ENCODE measurements at regions not wholly inside any gene's neighbourhood (a gene's known extent, or its start where the extent isn't known, plus 50 kb on each side); places are given as distances from the start of the nearest gene placed in this dataset.
"Not testable (repeated sequence)": the region's sequence is repeated elsewhere in the genome, so short reads cannot be mapped to it uniquely, and the experiment has no call there.

- no peak for TF ChIP-seq FOXM1 (IDR thresholded peaks at IDR 0.05; ENCODE audit: borderline replicate concordance)
- no peak for TF ChIP-seq ARNT (IDR thresholded peaks at IDR 0.05)
- TF ChIP-seq FOXA1 (IDR thresholded peaks at IDR 0.05): no peak
- TF ChIP-seq ELF4 (IDR thresholded peaks at IDR 0.05): no peak
- no peak for TF ChIP-seq PKNOX1 (IDR thresholded peaks at IDR 0.05)
- TF ChIP-seq NFRKB (IDR thresholded peaks at IDR 0.05): no peak
- TF ChIP-seq TARDBP (IDR thresholded peaks at IDR 0.05): no peak
- ChIA-PET POLR2A (no interaction called here), CTCF (no interaction called here)
- DNase-seq (ENCODE audit: extremely low spot score): no peak
Observed at GRCh38 chr9:97128919-97129318, 90.0 kb upstream of the CTSV start.

GRCh38 chr9:97124256-97124655 is 85.3 kb upstream of the CTSV start:
- ChIA-PET CTCF (no interaction called here), POLR2A (no interaction called here)
- DNase-seq (ENCODE audit: extremely low spot score): no peak
- no peak for TF ChIP-seq BHLHE40 (IDR thresholded peaks at IDR 0.05; ENCODE audit: borderline replicate concordance)
- no peak for TF ChIP-seq NFRKB (IDR thresholded peaks at IDR 0.05)
- no peak for TF ChIP-seq FOXM1 (IDR thresholded peaks at IDR 0.05; ENCODE audit: borderline replicate concordance)
- no peak for TF ChIP-seq FOXA1 (IDR thresholded peaks at IDR 0.05)
- TF ChIP-seq ZNF384 (IDR thresholded peaks at IDR 0.05): no peak
- no peak for TF ChIP-seq L3MBTL2 (conservative IDR thresholded peaks at IDR 0.05)
- TF ChIP-seq PKNOX1 (IDR thresholded peaks at IDR 0.05): no peak
- TF ChIP-seq HDGF (IDR thresholded peaks at IDR 0.05; ENCODE audit: borderline replicate concordance): no peak
- no peak for TF ChIP-seq LEF1 (IDR thresholded peaks at IDR 0.05; ENCODE audit: borderline replicate concordance)
- no peak for TF ChIP-seq ELF4 (IDR thresholded peaks at IDR 0.05)
- TF ChIP-seq ARNT (IDR thresholded peaks at IDR 0.05): no peak
- no peak for TF ChIP-seq SUZ12 (IDR thresholded peaks at IDR 0.05)
- TF ChIP-seq FOXK2 (IDR thresholded peaks at IDR 0.05): no peak
- TF ChIP-seq SP1 (IDR thresholded peaks at IDR 0.05): no peak
- no peak for TF ChIP-seq CTBP1 (IDR thresholded peaks at IDR 0.05; ENCODE audit: borderline replicate concordance)
- no peak for TF ChIP-seq TARDBP (IDR thresholded peaks at IDR 0.05)

GRCh38 chr9:97110696-97111095 is 71.8 kb upstream of the CTSV start:
- CTCF ChIA-PET: no interaction called here
- DNase-seq (ENCODE audit: extremely low spot score): no peak
- no peak for TF ChIP-seq HDGF (IDR thresholded peaks at IDR 0.05; ENCODE audit: borderline replicate concordance)
- no peak for TF ChIP-seq SP1 (IDR thresholded peaks at IDR 0.05)
- no peak for TF ChIP-seq ARNT (IDR thresholded peaks at IDR 0.05)
- TF ChIP-seq ZNF384 (IDR thresholded peaks at IDR 0.05): no peak
- no peak for TF ChIP-seq SUZ12 (IDR thresholded peaks at IDR 0.05)
- TF ChIP-seq NFRKB (IDR thresholded peaks at IDR 0.05): no peak
- no peak for TF ChIP-seq LEF1 (IDR thresholded peaks at IDR 0.05; ENCODE audit: borderline replicate concordance)
- no peak for TF ChIP-seq CTBP1 (IDR thresholded peaks at IDR 0.05; ENCODE audit: borderline replicate concordance)
- TF ChIP-seq PKNOX1 (IDR thresholded peaks at IDR 0.05): no peak
- no peak for TF ChIP-seq ELF4 (IDR thresholded peaks at IDR 0.05)
- TF ChIP-seq FOXA1 (IDR thresholded peaks at IDR 0.05): no peak
- TF ChIP-seq TARDBP (IDR thresholded peaks at IDR 0.05): no peak
- no peak for TF ChIP-seq FOXM1 (IDR thresholded peaks at IDR 0.05; ENCODE audit: borderline replicate concordance)
- TF ChIP-seq BHLHE40 (IDR thresholded peaks at IDR 0.05; ENCODE audit: borderline replicate concordance): no peak
- no peak for TF ChIP-seq L3MBTL2 (conservative IDR thresholded peaks at IDR 0.05)
- no peak for TF ChIP-seq FOXK2 (IDR thresholded peaks at IDR 0.05)

GRCh38 chr9:97109194-97109811 is 70.4 kb upstream of the CTSV start:
- CTCF ChIA-PET: interaction anchor here (1.1 kb wide), 1 partner anchor 252 kb away, joined by 7 read pairs; no protein-coding TSS in a partner anchor
- TF ChIP-seq L3MBTL2 (conservative IDR thresholded peaks at IDR 0.05): no peak
- TF ChIP-seq FOXK2 (IDR thresholded peaks at IDR 0.05): no peak
- TF ChIP-seq ZNF384 (IDR thresholded peaks at IDR 0.05): no peak
- no peak for TF ChIP-seq CTBP1 (IDR thresholded peaks at IDR 0.05; ENCODE audit: borderline replicate concordance)
- peak; percentile 57; the same call in 1 of the 2 replicates for TF ChIP-seq PKNOX1 (IDR thresholded peaks at IDR 0.05)
- POLR2A ChIA-PET: no interaction called here
- DNase-seq (ENCODE audit: extremely low spot score): peak; percentile 45

More at GRCh38 chr9:97110696-97111095, 71.8 kb upstream of the CTSV start:
- POLR2A ChIA-PET: no interaction called here

- not testable (repeated sequence) for DNase-seq (ENCODE audit: extremely low spot score)
Observed at GRCh38 chr9:97105220-97105619, 66.3 kb upstream of the CTSV start.

GRCh38 chr9:97103613-97104383 is 64.9 kb upstream of the CTSV start:
- DNase-seq (ENCODE audit: extremely low spot score); POLR2A ChIA-PET: not testable (repeated sequence)
- CTCF ChIA-PET: interaction anchor here (2.0 kb wide), 1 partner anchor 247 kb away, joined by 5 read pairs; no protein-coding TSS in a partner anchor

More at GRCh38 chr9:97105220-97105619, 66.3 kb upstream of the CTSV start:
- CTCF ChIA-PET: interaction anchor here (2.0 kb wide), 1 partner anchor 248 kb away, joined by 5 read pairs; no protein-coding TSS in a partner anchor
- POLR2A ChIA-PET: not testable (repeated sequence)

- DNase-seq (ENCODE audit: extremely low spot score); POLR2A ChIA-PET: not testable (repeated sequence)
- CTCF ChIA-PET: interaction anchor here (0.7 kb wide), 1 partner anchor 47 kb away, joined by 3 read pairs; no protein-coding TSS in a partner anchor
Observed at GRCh38 chr9:97099540-97099939, 60.6 kb upstream of the CTSV start.
